Mesothelial cell of epicardium (in vitro differentiated cells): ENCODE measurements at regions not wholly inside any gene's neighbourhood (a gene's known extent, or its start where the extent isn't known, plus 50 kb on each side); places are given as distances from the start of the nearest gene placed in this dataset.

Experiments used
- DNase-seq, 2 experiments: peaks; one replicate each; pipeline ENCODE4 v3.0.0; 2021; ENCODE audit warnings: low spot score in 2 of 2; ENCODE audit not compliant: unreplicated experiment in 2 of 2
- H3K27ac Mint-ChIP-seq: 2 replicates; pipeline ENCODE4 v1.8.0; 2021; ENCODE audit warnings: mixed read lengths
- H3K27me3 Mint-ChIP-seq: 2 replicates; pipeline ENCODE4 v1.8.0; 2021; ENCODE audit warnings: low read depth, mixed read lengths
- H3K36me3 Mint-ChIP-seq: 2 replicates; pipeline ENCODE4 v1.8.0; 2021; ENCODE audit warnings: mixed read lengths
- H3K4me1 Mint-ChIP-seq: 2 replicates; pipeline ENCODE4 v1.8.0; 2021; ENCODE audit warnings: mixed read lengths
- H3K4me3 Mint-ChIP-seq: 2 replicates; pipeline ENCODE4 v1.8.0; 2021; ENCODE audit warnings: mild to moderate bottlenecking, moderate library complexity, mixed read lengths
- H3K9me3 Mint-ChIP-seq: 2 replicates; pipeline ENCODE4 v1.8.0; 2021; ENCODE audit warnings: mixed read lengths
- CTCF ChIP-seq: fragments of 200-600 bp; sonication (generic); IDR thresholded peaks from one replicate; pipeline ENCODE4 v1.5.0; 2021; ENCODE audit warnings: antibody characterized with exemption; ENCODE audit not compliant: unreplicated experiment

DNA sequence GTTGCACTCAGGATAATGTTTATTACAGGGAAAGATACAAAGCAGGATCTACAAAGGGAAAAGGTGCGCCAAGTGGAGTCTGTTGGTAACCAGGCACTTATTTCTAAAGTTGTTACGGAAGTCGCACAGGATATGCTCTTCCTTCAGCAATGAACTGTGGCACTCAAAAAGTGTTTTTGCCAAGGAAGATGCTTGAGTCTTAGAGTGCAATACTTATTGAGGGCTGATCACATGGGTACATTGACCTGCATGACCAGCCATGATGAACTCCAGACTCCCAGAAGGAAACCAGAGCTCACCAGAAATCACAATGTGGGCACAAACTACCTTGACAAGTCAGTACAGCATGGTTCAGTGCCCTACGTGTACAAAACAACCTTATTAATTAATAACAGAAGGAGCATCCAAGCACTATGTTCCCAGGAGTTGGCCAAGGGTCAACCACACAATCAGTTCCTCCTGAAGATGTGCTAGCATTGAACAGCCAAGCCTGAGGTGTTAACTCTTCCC, 270.7 kb upstream of the TFAP2D start:
- Mint-ChIP-seq H3K36me3 (no peaks in the 10 kb centered on the region), H3K27me3 (peaks cover 9% of the 10 kb centered on the region), H3K9me3 (no peaks in the 10 kb centered on the region), H3K4me1 (no peaks in the 10 kb centered on the region), H3K27ac (no peak overlapping the region), H3K4me3 (no peak overlapping the region)
- no peak for DNase-seq
- no peak for TF ChIP-seq CTCF

DNA sequence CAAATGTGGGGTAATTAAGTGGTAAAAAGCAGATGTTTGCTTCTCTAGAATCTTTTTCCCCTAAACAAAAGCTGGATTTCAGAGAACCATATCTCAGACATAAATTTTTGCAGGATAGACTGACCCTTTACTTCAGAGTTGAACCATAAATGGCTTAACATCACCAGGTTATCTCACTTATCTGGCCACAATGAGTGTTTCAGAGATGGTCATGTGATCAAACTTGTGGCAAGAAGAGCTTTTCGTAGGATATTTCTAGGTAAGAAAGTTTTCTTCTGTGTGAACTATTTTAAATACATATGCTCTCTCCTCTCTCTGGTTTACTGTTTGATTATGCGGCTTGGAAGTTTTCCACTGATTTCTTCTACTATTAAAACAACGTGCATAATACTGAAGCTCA, 270.2 kb upstream of the TFAP2D start:
- H3K4me1 Mint-ChIP-seq = no peaks in the 10 kb centered on the region
- no peaks in the 10 kb centered on the region for H3K9me3 Mint-ChIP-seq
- DNase-seq = no peak
- no peaks in the 10 kb centered on the region for H3K36me3 Mint-ChIP-seq
- no peak for TF ChIP-seq CTCF
- no peak overlapping the region for H3K4me3 Mint-ChIP-seq
- H3K27me3 Mint-ChIP-seq = peaks cover 9% of the 10 kb centered on the region
- H3K27ac Mint-ChIP-seq = no peak overlapping the region

GRCh38 chr6:50449128-50449527, 264.2 kb upstream of the TFAP2D start:
- no peak overlapping the region for H3K4me3 Mint-ChIP-seq
- H3K27me3 Mint-ChIP-seq = peaks cover 6% of the 10 kb centered on the region

DNA sequence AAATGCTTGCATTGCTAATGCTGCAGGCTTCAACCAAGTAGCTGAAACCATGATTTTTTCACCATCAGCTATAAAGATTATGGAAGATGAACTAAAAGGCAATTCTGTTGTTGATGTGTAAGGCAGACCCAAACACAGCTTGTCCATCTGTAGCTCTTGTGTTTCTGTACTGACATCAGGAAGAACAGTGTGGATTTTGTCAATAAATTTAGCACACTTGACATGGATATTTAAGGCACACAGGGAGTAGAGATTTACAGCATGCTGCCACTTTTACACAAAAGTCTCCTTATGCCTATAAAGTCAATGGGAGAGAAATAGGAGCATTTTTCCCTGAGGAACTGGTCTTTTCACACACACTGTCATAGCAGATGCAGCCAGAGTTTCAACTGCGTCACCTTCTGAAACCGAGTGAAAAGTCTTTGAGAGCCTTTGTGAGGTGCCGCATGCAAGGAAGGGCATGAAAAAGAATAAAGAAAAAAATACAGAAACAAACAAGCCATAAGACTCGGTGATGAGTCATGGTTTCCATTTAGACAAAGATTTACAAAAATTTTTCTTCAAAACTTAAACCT, 261.4 kb upstream of the TFAP2D start:
- no peaks in the 10 kb centered on the region for H3K36me3 Mint-ChIP-seq
- no peaks in the 10 kb centered on the region for H3K9me3 Mint-ChIP-seq
- H3K27ac Mint-ChIP-seq = no peak overlapping the region
- H3K27me3 Mint-ChIP-seq = peaks cover 2% of the 10 kb centered on the region
- no peak for DNase-seq
- H3K4me3 Mint-ChIP-seq = no peak overlapping the region
- no peak for TF ChIP-seq CTCF
- H3K4me1 Mint-ChIP-seq = no peaks in the 10 kb centered on the region

More at GRCh38 chr6:50449128-50449527, 264.2 kb upstream of the TFAP2D start:
- TF ChIP-seq CTCF = no peak
- no peaks in the 10 kb centered on the region for H3K4me1 Mint-ChIP-seq
- H3K9me3 Mint-ChIP-seq = no peaks in the 10 kb centered on the region
- H3K36me3 Mint-ChIP-seq = no peaks in the 10 kb centered on the region
- DNase-seq = no peak
- no peak overlapping the region for H3K27ac Mint-ChIP-seq

- H3K27me3 Mint-ChIP-seq = no peaks in the 10 kb centered on the region
- H3K4me1 Mint-ChIP-seq = no peaks in the 10 kb centered on the region
- TF ChIP-seq CTCF = no peak
- H3K36me3 Mint-ChIP-seq = no peaks in the 10 kb centered on the region
- no peak for DNase-seq
- H3K27ac Mint-ChIP-seq = no peak overlapping the region
- H3K4me3 Mint-ChIP-seq = no peak overlapping the region
- no peaks in the 10 kb centered on the region for H3K9me3 Mint-ChIP-seq
Observed at GRCh38 chr6:50455029-50455428, 258.3 kb upstream of the TFAP2D start.

GRCh38 chr6:50457351-50457750, 256.0 kb upstream of the TFAP2D start:
- H3K4me1 Mint-ChIP-seq = no peaks in the 10 kb centered on the region
- TF ChIP-seq CTCF = no peak
- H3K36me3 Mint-ChIP-seq = no peaks in the 10 kb centered on the region
- no peak overlapping the region for H3K4me3 Mint-ChIP-seq
- H3K9me3 Mint-ChIP-seq = no peaks in the 10 kb centered on the region
- H3K27ac Mint-ChIP-seq = no peak overlapping the region
- H3K27me3 Mint-ChIP-seq = no peaks in the 10 kb centered on the region
- no peak for DNase-seq
